ENCODE measurements at regions not wholly inside any gene's neighbourhood (a gene's known extent, or its start where the extent isn't known, plus 50 kb on each side); places are given as distances from the start of the nearest gene placed in this dataset.

GRCh38 chr10:6328699-6329423, 126.1 kb downstream of the PFKFB3 start:
- H3K27me3 Mint-ChIP-seq (ENCODE audit: low read depth), result no peaks in the 10 kb centered on the region
- peaks cover 3% of the 10 kb centered on the region for H3K4me1 Mint-ChIP-seq (ENCODE audit: low read depth)
- H3K9me3 Mint-ChIP-seq, result peaks cover 7% of the 10 kb centered on the region
- no peak for DNase-seq (ENCODE audit: low spot score)
- H3K36me3 Mint-ChIP-seq (ENCODE audit: low read depth), result peaks cover 23% of the 10 kb centered on the region
- no peak overlapping the region for H3K27ac Mint-ChIP-seq
- no peak overlapping the region for H3K4me3 Mint-ChIP-seq

GRCh38 chr10:6333086-6333485, 130.4 kb downstream of the PFKFB3 start:
- DNase-seq (ENCODE audit: low spot score), result no peak
- Mint-ChIP-seq H3K9me3 (peaks cover 12% of the 10 kb centered on the region), H3K4me1 (ENCODE audit: low read depth) (peaks cover 5% of the 10 kb centered on the region), H3K36me3 (ENCODE audit: low read depth) (peaks cover 29% of the 10 kb centered on the region), H3K27ac (no peak overlapping the region), H3K4me3 (no peak overlapping the region), H3K27me3 (ENCODE audit: low read depth) (no peaks in the 10 kb centered on the region)

GRCh38 chr10:6333973-6334372, 131.2 kb downstream of the PFKFB3 start:
- Mint-ChIP-seq H3K27me3 (ENCODE audit: low read depth) (no peaks in the 10 kb centered on the region), H3K9me3 (peaks cover 12% of the 10 kb centered on the region), H3K4me3 (no peak overlapping the region)

GRCh38 chr10:6336016-6336415, 133.3 kb downstream of the PFKFB3 start:
- H3K4me1 Mint-ChIP-seq (ENCODE audit: low read depth), result peaks cover 1% of the 10 kb centered on the region
- H3K27me3 Mint-ChIP-seq (ENCODE audit: low read depth), result no peaks in the 10 kb centered on the region
- H3K27ac Mint-ChIP-seq, result no peak overlapping the region
- H3K9me3 Mint-ChIP-seq, result peaks cover 12% of the 10 kb centered on the region
- H3K36me3 Mint-ChIP-seq (ENCODE audit: low read depth), result peaks cover 19% of the 10 kb centered on the region
- no peak for DNase-seq (ENCODE audit: low spot score)
- no peak overlapping the region for H3K4me3 Mint-ChIP-seq

More at GRCh38 chr10:6333973-6334372, 131.2 kb downstream of the PFKFB3 start:
- Mint-ChIP-seq H3K27ac (no peak overlapping the region), H3K36me3 (ENCODE audit: low read depth) (peaks cover 25% of the 10 kb centered on the region), H3K4me1 (ENCODE audit: low read depth) (peaks cover 1% of the 10 kb centered on the region)
- DNase-seq (ENCODE audit: low spot score), result no peak

- H3K27ac Mint-ChIP-seq, result no peak overlapping the region
- no peaks in the 10 kb centered on the region for H3K27me3 Mint-ChIP-seq (ENCODE audit: low read depth)
- H3K4me1 Mint-ChIP-seq (ENCODE audit: low read depth), result peaks cover 1% of the 10 kb centered on the region
- peaks cover 11% of the 10 kb centered on the region for H3K36me3 Mint-ChIP-seq (ENCODE audit: low read depth)
- H3K4me3 Mint-ChIP-seq, result no peak overlapping the region
- no peak for DNase-seq (ENCODE audit: low spot score)
- peaks cover 12% of the 10 kb centered on the region for H3K9me3 Mint-ChIP-seq
Observed at GRCh38 chr10:6337382-6337781, 134.7 kb downstream of the PFKFB3 start.

GRCh38 chr10:6338361-6338760, 135.6 kb downstream of the PFKFB3 start:
- Mint-ChIP-seq H3K4me3 (no peak overlapping the region), H3K4me1 (ENCODE audit: low read depth) (peaks cover 3% of the 10 kb centered on the region), H3K27ac (no peak overlapping the region), H3K9me3 (peaks cover 10% of the 10 kb centered on the region), H3K27me3 (ENCODE audit: low read depth) (no peaks in the 10 kb centered on the region), H3K36me3 (ENCODE audit: low read depth) (peaks cover 9% of the 10 kb centered on the region)
- no peak for DNase-seq (ENCODE audit: low spot score)

DNA sequence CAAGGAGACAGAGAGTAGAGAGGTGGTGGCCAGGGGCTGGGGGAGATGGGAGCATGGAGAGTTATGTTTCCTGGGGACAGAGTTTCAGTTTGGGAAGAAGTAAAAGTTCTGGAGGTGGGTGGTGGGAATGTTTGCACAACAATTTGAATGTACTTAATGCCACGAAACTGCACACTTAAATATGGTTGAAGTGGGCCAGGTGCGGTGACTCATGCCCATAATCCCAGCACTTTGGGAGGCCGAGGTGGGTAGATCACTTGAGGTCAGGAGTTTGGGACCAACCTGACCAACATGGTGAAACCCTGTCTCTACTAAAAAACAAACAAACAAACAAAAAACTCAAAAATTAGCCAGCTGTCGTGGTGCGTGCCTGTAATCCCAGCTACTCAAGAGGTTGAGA, 137.2 kb downstream of the PFKFB3 start:
- Mint-ChIP-seq H3K9me3 (peaks cover 3% of the 10 kb centered on the region), H3K4me1 (ENCODE audit: low read depth) (peaks cover 3% of the 10 kb centered on the region), H3K36me3 (ENCODE audit: low read depth) (peaks cover 5% of the 10 kb centered on the region), H3K27me3 (ENCODE audit: low read depth) (no peaks in the 10 kb centered on the region), H3K27ac (no peak overlapping the region), H3K4me3 (no peak overlapping the region)
- no peak for DNase-seq (ENCODE audit: low spot score)

- DNase-seq (ENCODE audit: low spot score), result no peak
- Mint-ChIP-seq H3K36me3 (ENCODE audit: low read depth) (peaks cover 12% of the 10 kb centered on the region), H3K4me3 (no peak overlapping the region), H3K9me3 (peaks cover 11% of the 10 kb centered on the region), H3K4me1 (ENCODE audit: low read depth) (peaks cover 16% of the 10 kb centered on the region), H3K27me3 (ENCODE audit: low read depth) (no peaks in the 10 kb centered on the region), H3K27ac (no peak overlapping the region)
Observed at GRCh38 chr10:6342096-6342685, 139.5 kb downstream of the PFKFB3 start.

- DNase-seq (ENCODE audit: low spot score), result no peak
- peaks cover 29% of the 10 kb centered on the region for H3K4me1 Mint-ChIP-seq (ENCODE audit: low read depth)
- H3K36me3 Mint-ChIP-seq (ENCODE audit: low read depth), result peaks cover 12% of the 10 kb centered on the region
- H3K4me3 Mint-ChIP-seq, result no peak overlapping the region
- no peak overlapping the region for H3K27ac Mint-ChIP-seq
- H3K27me3 Mint-ChIP-seq (ENCODE audit: low read depth), result no peaks in the 10 kb centered on the region
- peaks cover 11% of the 10 kb centered on the region for H3K9me3 Mint-ChIP-seq
Observed at GRCh38 chr10:6343305-6344010, 140.7 kb downstream of the PFKFB3 start.

- Mint-ChIP-seq H3K36me3 (ENCODE audit: low read depth) (peaks cover 12% of the 10 kb centered on the region), H3K4me1 (ENCODE audit: low read depth) (peaks cover 44% of the 10 kb centered on the region)
Observed at GRCh38 chr10:6345404-6345803, 142.7 kb downstream of the PFKFB3 start.

DNA sequence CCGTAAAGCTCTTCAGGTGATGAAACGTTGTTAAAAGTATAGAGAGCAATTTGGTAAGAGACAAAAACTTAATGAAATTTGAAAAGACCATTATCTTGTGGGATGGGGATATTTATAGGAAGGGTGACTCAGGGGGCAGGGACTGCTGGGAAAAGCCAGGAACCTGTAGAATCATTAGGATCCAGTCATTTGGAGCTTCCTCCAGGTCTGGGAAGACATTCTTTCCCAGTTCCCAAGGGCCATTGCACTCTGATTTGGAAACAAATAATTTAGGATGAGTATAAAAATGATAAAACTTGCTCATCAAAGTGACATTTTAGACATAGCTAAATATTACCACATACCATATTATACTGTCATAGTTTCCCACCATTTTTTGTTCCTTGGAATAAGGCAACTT, 143.9 kb downstream of the PFKFB3 start:
- H3K36me3 Mint-ChIP-seq (ENCODE audit: low read depth), result peaks cover 12% of the 10 kb centered on the region
- H3K27ac Mint-ChIP-seq, result peak overlapping the region; percentile 95
- peaks cover 46% of the 10 kb centered on the region for H3K4me1 Mint-ChIP-seq (ENCODE audit: low read depth)
- peak overlapping the region; percentile 73 for H3K4me3 Mint-ChIP-seq
- no peak for DNase-seq (ENCODE audit: low spot score)
- H3K9me3 Mint-ChIP-seq, result peaks cover 11% of the 10 kb centered on the region
- H3K27me3 Mint-ChIP-seq (ENCODE audit: low read depth), result no peaks in the 10 kb centered on the region

More at GRCh38 chr10:6345404-6345803, 142.7 kb downstream of the PFKFB3 start:
- Mint-ChIP-seq H3K27ac (peak overlapping the region; percentile 1), H3K27me3 (ENCODE audit: low read depth) (no peaks in the 10 kb centered on the region), H3K4me3 (no peak overlapping the region), H3K9me3 (peaks cover 11% of the 10 kb centered on the region)
- no peak for DNase-seq (ENCODE audit: low spot score)

- H3K9me3 Mint-ChIP-seq, result peaks cover 11% of the 10 kb centered on the region
- H3K4me1 Mint-ChIP-seq (ENCODE audit: low read depth), result peaks cover 48% of the 10 kb centered on the region
- no peaks in the 10 kb centered on the region for H3K27me3 Mint-ChIP-seq (ENCODE audit: low read depth)
- peak; percentile 72 for DNase-seq (ENCODE audit: low spot score)
- peak overlapping the region; percentile 95 for H3K27ac Mint-ChIP-seq
- peak overlapping the region; percentile 73 for H3K4me3 Mint-ChIP-seq
- H3K36me3 Mint-ChIP-seq (ENCODE audit: low read depth), result peaks cover 12% of the 10 kb centered on the region
Observed at GRCh38 chr10:6347391-6347951, 144.7 kb downstream of the PFKFB3 start.

GRCh38 chr10:6348096-6348874, 145.6 kb downstream of the PFKFB3 start:
- Mint-ChIP-seq H3K27me3 (ENCODE audit: low read depth) (no peaks in the 10 kb centered on the region), H3K9me3 (peaks cover 11% of the 10 kb centered on the region), H3K27ac (peak overlapping the region; percentile 95), H3K36me3 (ENCODE audit: low read depth) (peaks cover 12% of the 10 kb centered on the region), H3K4me3 (peak overlapping the region; percentile 73), H3K4me1 (ENCODE audit: low read depth) (peaks cover 46% of the 10 kb centered on the region)
- peak; percentile 85 for DNase-seq (ENCODE audit: low spot score)
